ENCODE measurements at regions not wholly inside any gene's neighbourhood (a gene's known extent, or its start where the extent isn't known, plus 50 kb on each side); places are given as distances from the start of the nearest gene placed in this dataset.

DNA sequence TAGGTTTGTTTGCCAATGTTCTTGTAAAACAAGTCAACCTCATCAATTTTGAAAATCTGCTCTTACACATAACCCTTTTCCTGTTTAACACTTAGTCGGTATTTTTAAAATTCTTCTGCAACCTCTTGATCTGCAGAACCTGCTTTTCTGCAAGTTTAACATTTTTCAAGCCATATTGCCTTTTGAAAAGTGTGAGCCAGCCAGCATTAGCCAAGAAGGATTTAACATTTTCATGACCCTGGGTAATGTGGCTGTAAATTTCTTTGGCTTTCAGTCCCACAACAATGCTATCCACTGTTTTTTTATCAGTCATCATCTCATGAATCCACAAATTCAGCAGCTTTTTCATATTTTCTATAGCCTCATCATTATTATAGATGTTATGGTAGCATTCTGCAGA lies 956.5 kb downstream of the FAT4 start:
- TF ChIP-seq POLR2A (IDR thresholded peaks at IDR 0.05; ENCODE audit: low read depth, low read length): no peak
- no peak for TF ChIP-seq POLR2AphosphoS5 (IDR thresholded peaks at IDR 0.05; ENCODE audit: low read depth, low read length)
